HCT116 (cell line): ENCODE measurements at regions not wholly inside any gene's neighbourhood (a gene's known extent, or its start where the extent isn't known, plus 50 kb on each side); places are given as distances from the start of the nearest gene placed in this dataset.

Experiments used
- POLR2A ChIP-seq: IDR thresholded peaks from 2 replicates; pipeline ENCODE4 v1.7.0; 2011; ENCODE audit warnings: borderline replicate concordance; ENCODE audit not compliant: insufficient read depth, insufficient read length; ENCODE audit errors: extremely low read depth
- RAD21 ChIP-seq: IDR thresholded peaks from 2 replicates; pipeline ENCODE4 v1.6.1; 2012; ENCODE audit warnings: low read depth, mild to moderate bottlenecking
- YY1 ChIP-seq: IDR thresholded peaks from 2 replicates; pipeline ENCODE4 v1.6.1; 2011; ENCODE audit warnings: low read length, low read depth, moderate library complexity, mild to moderate bottlenecking; ENCODE audit not compliant: insufficient replicate concordance; ENCODE audit errors: extremely low read depth
- TF ChIP-seq, protein P1 (sequence below), 3 experiments: fragments of 200-600 bp in 1 of 3; sonication (generic) in 1 of 3; IDR thresholded peaks in 2 of 3; conservative IDR thresholded peaks in 1 of 3; 2 replicates each; pipeline ENCODE4 v1.5.1; 2012 to 2017; ENCODE audit warnings: low read depth in 2 of 3, low read length in 2 of 3, antibody characterized with exemption in 1 of 3, borderline replicate concordance in 1 of 3, control low read depth in 1 of 3, mild to moderate bottlenecking in 1 of 3, mixed read lengths in 1 of 3, mixed run types in 1 of 3, moderate library complexity in 1 of 3; ENCODE audit not compliant: insufficient read depth in 1 of 3

DNA sequence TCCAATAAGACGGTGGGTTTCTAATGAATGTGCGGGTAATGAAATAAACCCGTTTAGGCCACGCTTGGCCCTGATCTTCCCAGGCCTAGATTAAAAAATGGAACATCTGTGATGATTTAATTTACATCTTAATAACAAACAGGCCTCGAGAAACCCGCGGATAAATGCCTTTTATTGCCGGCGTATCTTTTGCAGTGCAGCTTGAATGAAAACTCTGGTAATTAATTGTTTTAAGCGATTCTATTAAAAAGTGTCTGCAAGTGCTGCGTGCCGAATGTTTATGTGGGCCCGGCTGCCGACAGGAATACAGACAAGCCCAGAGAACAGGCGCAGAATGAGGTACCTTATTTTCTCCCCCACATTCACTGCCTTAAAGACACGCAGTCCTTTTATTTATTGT, 420.7 kb downstream of the MN1 start:
- TF ChIP-seq, protein P1, sequence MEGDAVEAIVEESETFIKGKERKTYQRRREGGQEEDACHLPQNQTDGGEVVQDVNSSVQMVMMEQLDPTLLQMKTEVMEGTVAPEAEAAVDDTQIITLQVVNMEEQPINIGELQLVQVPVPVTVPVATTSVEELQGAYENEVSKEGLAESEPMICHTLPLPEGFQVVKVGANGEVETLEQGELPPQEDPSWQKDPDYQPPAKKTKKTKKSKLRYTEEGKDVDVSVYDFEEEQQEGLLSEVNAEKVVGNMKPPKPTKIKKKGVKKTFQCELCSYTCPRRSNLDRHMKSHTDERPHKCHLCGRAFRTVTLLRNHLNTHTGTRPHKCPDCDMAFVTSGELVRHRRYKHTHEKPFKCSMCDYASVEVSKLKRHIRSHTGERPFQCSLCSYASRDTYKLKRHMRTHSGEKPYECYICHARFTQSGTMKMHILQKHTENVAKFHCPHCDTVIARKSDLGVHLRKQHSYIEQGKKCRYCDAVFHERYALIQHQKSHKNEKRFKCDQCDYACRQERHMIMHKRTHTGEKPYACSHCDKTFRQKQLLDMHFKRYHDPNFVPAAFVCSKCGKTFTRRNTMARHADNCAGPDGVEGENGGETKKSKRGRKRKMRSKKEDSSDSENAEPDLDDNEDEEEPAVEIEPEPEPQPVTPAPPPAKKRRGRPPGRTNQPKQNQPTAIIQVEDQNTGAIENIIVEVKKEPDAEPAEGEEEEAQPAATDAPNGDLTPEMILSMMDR (IDR thresholded peaks at IDR 0.05 in 2 of 3, conservative IDR thresholded peaks at IDR 0.05 in 1 of 3; ENCODE audit: borderline replicate concordance in 1 of 3, insufficient read depth in 1 of 3, low read depth in 2 of 3, low read length in 2 of 3), result no peak
- TF ChIP-seq RAD21 (no peak), POLR2A (no peak), YY1 (no peak)
